ENCODE measurements at regions not wholly inside any gene's neighbourhood (a gene's known extent, or its start where the extent isn't known, plus 50 kb on each side); places are given as distances from the start of the nearest gene placed in this dataset.

- ATAC-seq: no peak
Observed at GRCh38 chr11:19595499-19595839, 117.2 kb upstream of the NAV2 start.

GRCh38 chr11:19594326-19594725 lies 118.3 kb upstream of the NAV2 start:
- ATAC-seq: no peak

GRCh38 chr11:19592842-19593241 lies 119.8 kb upstream of the NAV2 start:
- ATAC-seq: no peak

DNA sequence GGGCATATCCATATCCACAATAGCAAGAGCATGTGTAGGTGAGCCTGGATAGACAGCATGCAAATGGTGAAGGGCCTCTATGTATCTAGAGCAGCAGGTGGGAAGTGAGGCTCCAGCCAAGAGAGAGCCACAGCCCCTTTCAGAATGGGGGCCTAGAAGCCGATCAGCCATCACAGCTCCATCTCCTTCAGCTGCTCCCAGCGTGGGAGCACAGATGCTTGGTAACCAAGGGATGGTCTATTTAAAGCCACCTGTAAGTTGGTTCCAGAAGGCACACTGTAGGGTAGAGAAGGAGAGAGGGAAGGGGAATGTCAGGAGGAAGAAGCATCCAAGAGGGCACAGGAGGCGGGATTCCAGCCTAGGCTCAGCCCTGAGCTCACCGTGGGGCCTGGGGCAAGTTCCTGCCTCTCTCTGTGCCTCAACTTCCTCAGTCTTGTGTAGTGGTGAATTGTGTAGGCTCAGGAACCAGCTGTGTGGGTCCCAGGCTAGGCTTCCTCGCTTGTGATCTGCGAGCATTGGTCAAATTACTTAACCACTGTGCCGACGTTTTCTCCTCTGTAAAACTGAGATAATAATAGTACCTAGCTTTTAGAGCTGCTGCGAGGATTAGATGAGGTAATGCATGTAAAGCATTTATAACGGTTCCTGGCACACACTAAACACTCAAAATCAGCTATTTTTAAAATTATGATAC lies 122.9 kb upstream of the NAV2 start:
- no peak for ATAC-seq

GRCh38 chr11:19587979-19588378 lies 124.7 kb upstream of the NAV2 start:
- no peak for ATAC-seq

DNA sequence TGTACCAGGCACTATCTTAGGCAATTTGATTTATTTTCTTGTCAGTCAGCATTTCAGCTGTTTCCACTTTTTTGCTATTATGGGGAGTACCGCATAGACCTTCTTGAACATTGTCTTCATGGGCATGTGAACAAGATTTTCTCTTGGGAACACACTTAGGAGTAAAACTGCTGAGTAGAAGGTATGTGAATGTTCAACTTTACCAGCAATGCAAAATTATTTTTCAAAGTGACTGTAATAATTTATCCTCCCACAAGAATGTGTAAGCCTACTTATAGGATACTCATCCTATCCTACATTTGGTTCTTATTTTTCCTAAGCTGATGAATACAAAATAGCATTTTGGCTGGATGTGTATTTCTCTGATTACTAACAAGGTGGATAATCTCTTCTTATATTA lies 132.0 kb upstream of the NAV2 start:
- ATAC-seq: no peak

DNA sequence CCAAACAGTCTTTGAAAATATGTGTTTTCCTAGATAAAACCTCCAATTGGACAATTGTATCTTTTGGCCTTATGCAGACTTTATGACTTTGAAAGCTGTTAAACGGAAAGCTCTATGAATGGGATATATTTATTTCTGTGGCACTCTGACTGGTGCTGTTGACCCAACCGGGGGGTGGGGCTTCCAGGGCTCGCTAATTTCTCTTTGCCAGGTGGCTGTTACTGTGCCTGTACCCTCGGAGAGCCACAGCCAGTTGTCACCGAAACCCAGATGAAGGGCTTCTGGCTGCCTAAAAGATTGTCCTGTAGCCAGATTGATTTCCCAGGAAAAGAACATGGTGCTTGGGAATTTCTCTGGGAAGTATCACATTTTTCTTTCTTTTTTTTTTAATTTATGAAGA lies 132.7 kb upstream of the NAV2 start:
- no peak for ATAC-seq

DNA sequence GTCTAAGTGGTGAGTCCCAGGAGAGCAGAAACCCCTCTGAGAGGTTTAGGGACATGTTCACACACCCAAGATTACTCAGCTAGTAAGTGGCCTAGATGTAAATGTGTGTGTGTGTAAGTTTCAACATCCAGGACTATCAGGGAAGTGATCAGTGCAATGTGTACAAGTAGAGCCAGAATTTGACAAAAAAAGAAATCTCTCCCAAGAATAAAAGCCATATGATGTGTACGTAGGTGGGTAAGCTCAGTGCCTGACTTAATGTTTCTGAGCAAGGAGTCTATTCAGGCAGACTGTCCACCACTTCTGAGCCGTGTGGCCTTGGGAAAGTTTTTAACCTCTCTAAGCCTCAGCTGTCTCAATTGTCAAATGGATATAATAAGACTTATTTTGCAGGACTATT lies 133.8 kb upstream of the NAV2 start:
- ATAC-seq: no peak

- no peak for ATAC-seq
Observed at GRCh38 chr11:19577976-19578619, 134.5 kb upstream of the NAV2 start.

DNA sequence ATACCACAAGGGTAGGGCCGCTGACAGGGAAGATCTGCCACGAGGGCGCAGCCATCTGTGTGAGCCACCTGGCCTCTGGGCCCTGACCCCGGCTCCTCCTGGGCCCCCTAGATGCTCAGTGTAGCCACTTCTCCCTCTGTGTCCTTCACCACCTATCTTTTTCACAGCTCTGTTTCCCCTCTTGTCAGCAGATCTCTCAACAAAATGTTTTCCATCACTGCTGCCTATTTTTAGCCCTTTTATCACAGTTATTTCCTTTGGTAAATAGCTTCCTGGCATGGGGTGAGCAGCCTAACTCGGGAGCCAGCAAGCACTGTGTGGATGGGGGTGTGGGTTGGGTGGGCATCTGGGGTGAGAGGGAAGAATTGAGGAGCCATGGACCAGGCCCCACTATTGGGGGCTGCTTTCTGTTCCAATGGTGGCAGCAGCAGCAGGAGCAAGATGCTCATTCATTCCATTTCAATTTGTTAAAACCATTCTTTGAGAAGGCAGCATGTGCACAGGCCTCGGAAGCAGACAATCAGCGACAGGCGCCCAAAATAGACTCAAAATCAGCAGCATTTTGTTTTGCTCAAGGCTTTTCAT lies 135.2 kb upstream of the NAV2 start:
- no peak for ATAC-seq

GRCh38 chr11:19576903-19577302 lies 135.7 kb upstream of the NAV2 start:
- ATAC-seq: no peak

GRCh38 chr11:19576054-19576453 lies 136.6 kb upstream of the NAV2 start:
- no peak for ATAC-seq

- ATAC-seq: no peak
Observed at GRCh38 chr11:19574916-19575315, 137.7 kb upstream of the NAV2 start.

GRCh38 chr11:19573666-19574065 lies 139.0 kb upstream of the NAV2 start:
- ATAC-seq: no peak

GRCh38 chr11:19571906-19572305 lies 140.7 kb upstream of the NAV2 start:
- no peak for ATAC-seq

DNA sequence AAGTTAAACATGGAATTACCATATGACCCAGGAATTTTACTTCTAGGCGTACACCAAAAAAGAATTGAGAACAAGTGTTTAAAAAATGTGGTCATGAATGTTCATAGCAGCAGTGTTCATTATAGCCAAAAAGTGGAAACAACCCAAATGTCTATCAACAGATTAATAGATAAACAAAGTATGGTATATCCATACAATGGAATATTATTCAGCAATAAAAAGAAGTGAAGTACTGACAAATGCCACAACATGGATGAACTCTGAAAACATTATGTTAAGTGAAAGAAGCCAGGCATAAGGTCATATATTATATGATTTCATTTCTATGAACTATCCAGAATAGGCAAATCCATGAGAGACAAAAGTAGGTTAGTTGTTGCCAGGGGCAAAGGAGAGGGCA lies 141.7 kb upstream of the NAV2 start:
- no peak for ATAC-seq

- ATAC-seq: no peak
Observed at GRCh38 chr11:19567996-19568395, 144.6 kb upstream of the NAV2 start.

DNA sequence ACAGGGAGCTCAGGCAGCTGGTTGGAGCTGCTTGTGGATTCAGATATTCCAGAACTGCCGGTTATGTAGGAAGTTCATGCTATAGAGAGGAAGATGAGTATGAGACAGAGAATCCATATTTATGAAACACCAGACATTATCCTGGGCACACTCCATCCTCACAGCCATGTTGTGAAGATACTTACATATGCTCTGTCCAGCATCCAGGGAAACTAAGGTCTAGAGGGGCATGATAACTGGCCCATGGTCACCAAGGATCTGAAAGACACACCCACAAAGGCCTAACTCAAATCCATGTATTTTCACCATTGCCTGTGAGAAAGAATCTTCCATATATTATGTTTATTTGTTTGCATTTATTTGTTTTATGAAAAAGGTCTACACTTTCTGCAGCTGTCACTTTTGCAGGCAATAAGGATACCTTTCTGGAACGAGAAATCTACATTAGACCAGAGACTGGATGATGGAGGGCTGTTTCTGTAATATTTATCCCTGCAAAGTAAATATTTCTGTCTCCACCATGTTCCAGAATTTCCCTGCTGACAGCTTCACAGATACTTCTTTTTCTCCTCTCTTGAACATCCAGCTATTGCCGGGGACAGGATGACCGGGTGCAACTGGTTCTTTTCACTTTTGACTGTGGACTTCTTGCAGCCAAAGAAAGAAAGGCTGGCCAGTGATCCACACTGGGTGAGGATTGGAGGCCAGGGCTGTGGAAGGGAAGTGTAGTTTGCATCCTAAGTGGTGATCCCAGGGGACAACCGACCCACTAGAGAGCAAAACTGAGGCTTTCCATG lies 145.9 kb upstream of the NAV2 start:
- no peak for ATAC-seq

GRCh38 chr11:19565639-19566038 lies 147.0 kb upstream of the NAV2 start:
- ATAC-seq: no peak

DNA sequence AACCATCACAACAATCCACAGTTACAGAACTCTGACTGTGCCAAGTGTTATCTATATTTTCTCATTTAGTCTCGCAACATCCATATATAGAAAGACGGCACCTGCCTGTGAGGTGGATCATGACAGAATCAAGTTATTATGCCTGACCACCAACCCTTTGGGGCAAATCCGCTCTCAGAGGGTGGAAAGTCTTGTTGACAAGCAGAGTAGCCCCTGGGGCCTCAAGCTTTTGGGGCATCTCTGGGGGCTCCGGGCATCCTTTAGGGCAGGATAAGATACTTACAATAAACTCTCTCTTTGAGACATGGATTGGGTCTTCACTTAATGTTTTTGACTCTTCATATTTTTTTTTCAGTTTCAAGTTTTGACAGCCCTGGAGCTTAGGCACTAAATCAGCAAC lies 150.5 kb upstream of the NAV2 start:
- no peak for ATAC-seq

DNA sequence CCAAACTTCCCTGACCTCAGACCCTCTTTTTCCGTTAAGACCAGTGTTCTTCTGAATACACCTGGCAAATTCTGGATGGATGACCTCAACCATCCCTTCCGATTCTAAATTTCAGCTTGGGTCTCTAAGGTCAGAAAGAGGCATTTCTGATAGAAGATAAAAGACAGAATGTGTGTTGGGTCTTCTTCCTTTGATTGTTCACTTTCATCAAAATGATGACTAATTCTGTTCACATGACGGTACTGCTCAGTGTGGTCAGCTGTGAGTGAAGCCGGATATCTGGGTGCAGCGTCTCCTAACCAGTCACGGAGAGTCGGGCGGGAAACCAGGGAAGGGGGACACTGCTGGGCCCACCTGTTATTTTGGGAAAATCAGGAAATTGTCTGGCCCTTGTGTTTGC lies 151.6 kb upstream of the NAV2 start:
- no peak for ATAC-seq

GRCh38 chr11:19560156-19560555 lies 152.5 kb upstream of the NAV2 start:
- ATAC-seq: no peak

DNA sequence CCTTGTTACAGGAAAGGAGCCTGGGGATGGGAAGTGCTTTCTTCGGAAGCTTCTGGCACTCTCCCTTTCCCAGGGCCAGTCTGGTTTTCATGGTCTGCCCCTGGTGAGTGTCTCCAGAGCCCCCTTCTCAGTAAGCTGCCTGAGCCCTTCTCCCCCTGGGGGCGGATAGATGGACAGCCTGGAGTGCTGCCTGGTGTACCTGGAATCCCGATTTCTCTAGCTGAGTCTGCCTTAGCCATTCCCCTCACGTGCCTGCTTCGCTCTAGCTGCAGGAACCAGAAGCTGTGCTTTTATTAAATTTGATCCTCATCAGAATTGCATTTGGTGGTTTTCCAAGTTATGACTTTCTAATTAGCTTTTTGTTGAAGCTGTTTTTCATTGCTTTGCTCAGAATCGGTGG lies 152.9 kb upstream of the NAV2 start:
- no peak for ATAC-seq
